GM12878 (cell line): ENCODE measurements at regions not wholly inside any gene's neighbourhood (a gene's known extent, or its start where the extent isn't known, plus 50 kb on each side); places are given as distances from the start of the nearest gene placed in this dataset.

Source experiments
- ATAC-seq: fragments of 200-7000 bp; cut with Tn5 transposase; 3 replicates; pipeline ENCODE4 v1.9.1; 2020; ENCODE audit warnings: mild to moderate bottlenecking, moderate library complexity
- BruUV-seq: library from RNA; stranded (reverse); fragments of 400-500 nt; replicated peaks from 2 replicates; lab custom pipeline; 2021; lab: Mats Ljungman, UMichigan
- CTCF ChIA-PET: fragments of 300-600 bp; sonication (Branson Sonifier 250); formaldehyde crosslinking; extraction: SDS; loops from one replicate; lab custom pipeline; 2021; ENCODE audit warnings: inconsistent platforms; lab: Yijun Ruan, JAX
- POLR2A ChIA-PET: fragments of 350-600 bp; formaldehyde crosslinking; extraction: SDS; loops from one replicate; lab custom pipeline; 2021; ENCODE audit warnings: inconsistent platforms; lab: Charles Lee
- RAD21 ChIA-PET: fragments of 300-600 bp; sonication (Branson Sonifier 250); formaldehyde crosslinking; loops from one replicate; lab custom pipeline; 2023; ENCODE audit warnings: antibody characterized with exemption; ENCODE audit not compliant: unreplicated experiment; lab: Charles Lee
- SMC1A ChIA-PET: fragments of 300-600 bp; sonication (Branson Sonifier 250); formaldehyde crosslinking; loops from one replicate; lab custom pipeline; 2023; ENCODE audit not compliant: unreplicated experiment, uncharacterized antibody; lab: Charles Lee
- DNase-seq: peaks from one replicate; pipeline ENCODE4 v3.0.0-alpha.2; 2011; ENCODE audit warnings: low read depth, low spot score
- FAIRE-seq: peaks from 3 replicates; lab custom pipeline; 2011; peaks lifted over from hg19 to GRCh38; lab: Jason Lieb, UNC
- H2AFZ ChIP-seq: 2 replicates; pipeline ENCODE4 v1.6.0; 2011; ENCODE audit warnings: low read depth, low read length, control low read depth; ENCODE audit not compliant: control insufficient read depth
- H3K27ac ChIP-seq: 2 replicates; pipeline ENCODE4 v1.5.1; 2011; ENCODE audit warnings: control low read depth; ENCODE audit not compliant: control insufficient read depth, insufficient read depth
- H3K27me3 ChIP-seq, 2 experiments: replicated peaks in 1 of 2; 2 replicates each; pipeline versions ENCODE4 v1.6.0 to v1.6.1; 2011; ENCODE audit warnings: low read length in 1 of 2; ENCODE audit not compliant: control insufficient read depth in 2 of 2, insufficient read depth in 2 of 2
- H3K36me3 ChIP-seq, 2 experiments: 2 replicates each; pipeline ENCODE4 v1.5.1; 2011; ENCODE audit warnings: low read length in 1 of 2; ENCODE audit not compliant: control insufficient read depth in 2 of 2, insufficient read depth in 2 of 2
- H3K4me1 ChIP-seq: 2 replicates; pipeline ENCODE4 v1.6.1; 2011; ENCODE audit warnings: mild to moderate bottlenecking, low read length, moderate library complexity, mixed read lengths; ENCODE audit not compliant: control insufficient read depth, insufficient read depth
- H3K4me2 ChIP-seq: 2 replicates; pipeline ENCODE4 v1.6.0; 2011; ENCODE audit warnings: control low read depth; ENCODE audit not compliant: control insufficient read depth, insufficient read depth
- H3K4me3 ChIP-seq: fragments of 200-600 bp; sonication (generic); 2 replicates; pipeline ENCODE4 v1.5.1; 2016
- H3K79me2 ChIP-seq: 2 replicates; pipeline ENCODE4 v1.6.0; 2011; ENCODE audit warnings: low read length; ENCODE audit not compliant: control insufficient read depth, insufficient read depth
- H3K9ac ChIP-seq: 2 replicates; pipeline ENCODE4 v1.8.0; 2011; ENCODE audit warnings: low read length, control low read depth, mixed read lengths; ENCODE audit not compliant: control insufficient read depth, insufficient read depth
- H3K9me3 ChIP-seq: replicated peaks from 3 replicates; pipeline ENCODE4 v1.5.1; 2011; ENCODE audit warnings: mild to moderate bottlenecking, low read length; ENCODE audit not compliant: control insufficient read depth, insufficient read depth
- H4K20me1 ChIP-seq: 2 replicates; pipeline ENCODE4 v1.6.0; 2011; ENCODE audit not compliant: control insufficient read depth, insufficient read depth
- ATF3 ChIP-seq: IDR thresholded peaks from 2 replicates; pipeline ENCODE4 v1.6.1; 2011; ENCODE audit warnings: low read depth, mild to moderate bottlenecking, low read length, moderate library complexity, borderline replicate concordance; ENCODE audit errors: extremely low read depth
- CEBPZ ChIP-seq: fragments of 150-350 bp; IDR thresholded peaks from 2 replicates; pipeline ENCODE4 v1.6.1; 2016; ENCODE audit warnings: low read depth, low read length
- CREM ChIP-seq: IDR thresholded peaks from 2 replicates; pipeline ENCODE4 v1.6.1; 2014; ENCODE audit warnings: antibody characterized with exemption, low read depth
- ETV6 ChIP-seq, 2 experiments: fragments of 450-650 bp in 1 of 2; IDR thresholded peaks in 1 of 2; conservative IDR thresholded peaks in 1 of 2; 2 replicates each; pipeline ENCODE4 v1.6.1; 2014; ENCODE audit warnings: antibody characterized with exemption in 1 of 2, borderline replicate concordance in 1 of 2, low read depth in 1 of 2, mild to moderate bottlenecking in 1 of 2, moderate library complexity in 1 of 2
- GATAD2B ChIP-seq: fragments of 450-650 bp; conservative IDR thresholded peaks from 2 replicates; pipeline ENCODE4 v1.6.1; 2017; ENCODE audit warnings: low read depth, mild to moderate bottlenecking, moderate library complexity
- MTA3 ChIP-seq: IDR thresholded peaks from 2 replicates; pipeline ENCODE4 v1.6.1; 2012; ENCODE audit warnings: low read length, inconsistent platforms, borderline replicate concordance
- PAX5 ChIP-seq: IDR thresholded peaks from 2 replicates; pipeline ENCODE4 v1.6.1; 2011; ENCODE audit warnings: low read depth, low read length, borderline replicate concordance
- RAD21 ChIP-seq: IDR thresholded peaks from 2 replicates; pipeline ENCODE4 v1.6.1; 2011; ENCODE audit warnings: mild to moderate bottlenecking, low read depth, low read length, moderate library complexity; ENCODE audit not compliant: insufficient read depth
- SMARCA5 ChIP-seq: fragments of 450-650 bp; IDR thresholded peaks from 2 replicates; pipeline ENCODE4 v1.6.1; 2017; ENCODE audit warnings: mild to moderate bottlenecking
- TBL1XR1 ChIP-seq: IDR thresholded peaks from 2 replicates; pipeline ENCODE4 v1.6.1; 2012; ENCODE audit warnings: low read depth, low read length, improper control_type of control experiment
- TCF12 ChIP-seq: IDR thresholded peaks from 2 replicates; pipeline ENCODE4 v1.6.1; 2011; ENCODE audit warnings: low read depth, mild to moderate bottlenecking, low read length
- ZNF622 ChIP-seq: fragments of 450-650 bp; IDR thresholded peaks from 2 replicates; pipeline ENCODE4 v1.6.1; 2017; ENCODE audit warnings: mild to moderate bottlenecking, inconsistent platforms
- ZSCAN29 ChIP-seq: fragments of 450-650 bp; IDR thresholded peaks from 2 replicates; pipeline ENCODE4 v1.6.1; 2017; ENCODE audit warnings: mild to moderate bottlenecking, moderate library complexity
- in situ Hi-C: fragments of 300-500 bp; cut with MboI; formaldehyde crosslinking; loops from 9 replicates; pipeline ENCODE4 v1.14.3; 2018; ENCODE audit warnings: mixed read lengths
- intact Hi-C: fragments of 100-400 bp; cut with micrococcal nuclease; formaldehyde crosslinking; loops from one replicate; pipeline ENCODE4 v1.14.2; 2022; ENCODE audit not compliant: unreplicated experiment
- TF ChIP-seq, protein P1 (sequence below): fragments of 450-650 bp; IDR thresholded peaks from 2 replicates; pipeline ENCODE4 v1.6.1; 2016; ENCODE audit warnings: mild to moderate bottlenecking
- TF ChIP-seq, protein P2 (sequence below): IDR thresholded peaks from 2 replicates; pipeline ENCODE4 v1.6.1; 2011; ENCODE audit warnings: borderline replicate concordance, low read depth, mild to moderate bottlenecking, moderate library complexity, low read length; ENCODE audit not compliant: insufficient read depth, poor library complexity, severe bottlenecking

DNA sequence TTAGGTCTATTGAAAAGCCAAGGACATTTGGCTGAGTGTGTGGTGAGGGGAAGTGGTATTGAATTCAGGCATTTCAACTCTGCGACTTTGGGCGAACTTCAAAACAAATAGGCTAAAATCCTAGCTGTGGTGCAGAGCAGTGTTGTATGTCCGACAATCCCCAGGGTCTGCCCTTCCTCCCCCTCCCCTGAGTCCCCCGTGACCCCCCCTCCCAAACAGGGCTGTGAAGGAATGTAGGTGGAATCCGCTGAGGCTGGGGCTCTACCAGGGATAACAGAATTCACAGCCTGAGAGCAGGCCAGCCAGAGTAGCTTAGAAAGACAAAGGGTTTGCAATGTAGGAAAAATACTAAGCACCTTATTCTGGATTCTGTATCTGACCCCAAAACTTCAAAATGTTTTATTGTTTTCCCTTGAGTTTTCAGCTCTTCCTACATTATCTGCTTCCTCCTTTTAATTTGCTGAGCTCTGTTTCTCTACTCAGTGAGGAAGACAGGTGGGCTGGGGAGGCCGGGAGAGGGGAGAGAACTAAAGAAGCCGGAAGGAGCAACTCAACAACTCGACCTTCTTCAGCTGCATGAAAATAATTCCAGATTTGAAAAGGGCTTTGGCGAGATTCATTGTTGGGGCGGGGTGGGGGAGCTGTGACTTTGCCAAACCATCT, 315.2 kb downstream of the BLID start (continued):
- TF ChIP-seq ZSCAN29 = no peak

DNA sequence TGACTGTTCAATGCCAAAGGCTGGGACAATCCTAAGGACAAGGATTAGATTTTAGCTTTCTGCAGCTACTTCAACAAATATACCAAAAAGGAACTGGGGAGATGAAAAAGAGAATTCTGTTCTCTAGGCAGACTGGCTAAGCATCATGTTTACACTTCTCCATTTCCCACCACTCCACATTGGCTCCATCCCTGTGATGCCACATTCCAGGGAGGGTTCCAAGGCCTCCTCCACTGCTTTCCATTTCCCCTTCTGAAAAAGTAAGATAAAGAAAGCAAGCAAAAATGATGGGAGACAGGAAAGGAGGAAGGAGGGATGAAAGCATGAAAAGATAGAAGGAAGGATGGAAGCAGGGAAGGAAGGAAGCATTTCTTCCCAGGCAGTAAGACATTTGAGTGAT, 315.8 kb downstream of the BLID start:
- ATAC-seq = no peak
- Histone ChIP-seq H3K9ac (no peak overlapping the region), H2AFZ (no peak overlapping the region), H3K4me1 (no peaks in the 10 kb centered on the region), H3K27ac (no peak overlapping the region), H3K4me2 (no peak overlapping the region), H3K9me3 (no peaks in the 10 kb centered on the region), H3K79me2 (no peaks in the 10 kb centered on the region), H3K36me3 (no peaks in the 10 kb centered on the region), H3K27me3 (no peaks in the 10 kb centered on the region), H3K4me3 (no peak overlapping the region), H4K20me1 (no peaks in the 10 kb centered on the region)
- BruUV-seq = no TSS peak
- ChIA-PET RAD21 (no interaction called here), SMC1A (no interaction called here), POLR2A (no interaction called here), CTCF (no interaction called here)
- intact Hi-C loops (no loop called here), in situ Hi-C loops (no loop called here)
- no peak for FAIRE-seq
- no peak for DNase-seq
- TF ChIP-seq RAD21 = no peak
- no peak for TF ChIP-seq TCF12
- TF ChIP-seq, protein P1, sequence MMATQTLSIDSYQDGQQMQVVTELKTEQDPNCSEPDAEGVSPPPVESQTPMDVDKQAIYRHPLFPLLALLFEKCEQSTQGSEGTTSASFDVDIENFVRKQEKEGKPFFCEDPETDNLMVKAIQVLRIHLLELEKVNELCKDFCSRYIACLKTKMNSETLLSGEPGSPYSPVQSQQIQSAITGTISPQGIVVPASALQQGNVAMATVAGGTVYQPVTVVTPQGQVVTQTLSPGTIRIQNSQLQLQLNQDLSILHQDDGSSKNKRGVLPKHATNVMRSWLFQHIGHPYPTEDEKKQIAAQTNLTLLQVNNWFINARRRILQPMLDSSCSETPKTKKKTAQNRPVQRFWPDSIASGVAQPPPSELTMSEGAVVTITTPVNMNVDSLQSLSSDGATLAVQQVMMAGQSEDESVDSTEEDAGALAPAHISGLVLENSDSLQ = no peak
- TF ChIP-seq CREM = no peak
- TF ChIP-seq MTA3 = no peak
- TF ChIP-seq ETV6 (conservative IDR thresholded peaks at IDR 0.05 in 1 of 2, IDR thresholded peaks at IDR 0.05 in 1 of 2; ENCODE audit: borderline replicate concordance in 1 of 2, low read depth in 1 of 2) = no peak
- no peak for TF ChIP-seq PAX5
- TF ChIP-seq, protein P2, sequence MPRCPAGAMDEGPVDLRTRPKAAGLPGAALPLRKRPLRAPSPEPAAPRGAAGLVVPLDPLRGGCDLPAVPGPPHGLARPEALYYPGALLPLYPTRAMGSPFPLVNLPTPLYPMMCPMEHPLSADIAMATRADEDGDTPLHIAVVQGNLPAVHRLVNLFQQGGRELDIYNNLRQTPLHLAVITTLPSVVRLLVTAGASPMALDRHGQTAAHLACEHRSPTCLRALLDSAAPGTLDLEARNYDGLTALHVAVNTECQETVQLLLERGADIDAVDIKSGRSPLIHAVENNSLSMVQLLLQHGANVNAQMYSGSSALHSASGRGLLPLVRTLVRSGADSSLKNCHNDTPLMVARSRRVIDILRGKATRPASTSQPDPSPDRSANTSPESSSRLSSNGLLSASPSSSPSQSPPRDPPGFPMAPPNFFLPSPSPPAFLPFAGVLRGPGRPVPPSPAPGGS = no peak
- TF ChIP-seq ATF3 = no peak
- TF ChIP-seq GATAD2B = no peak
- no peak for TF ChIP-seq TBL1XR1
- TF ChIP-seq CEBPZ = no peak
- TF ChIP-seq SMARCA5 = no peak
- TF ChIP-seq ZNF622 = no peak
